ENCODE measurements at regions not wholly inside any gene's neighbourhood (a gene's known extent, or its start where the extent isn't known, plus 50 kb on each side); places are given as distances from the start of the nearest gene placed in this dataset.

- TF ChIP-seq ARNTL (CRISPR knock-in tag; IDR thresholded peaks at IDR 0.05; ENCODE audit: borderline replicate concordance, low read depth), result no peak
- TF ChIP-seq PPARA (CRISPR knock-in tag; IDR thresholded peaks at IDR 0.05; ENCODE audit: borderline replicate concordance), result no peak
- TF ChIP-seq, protein P1, sequence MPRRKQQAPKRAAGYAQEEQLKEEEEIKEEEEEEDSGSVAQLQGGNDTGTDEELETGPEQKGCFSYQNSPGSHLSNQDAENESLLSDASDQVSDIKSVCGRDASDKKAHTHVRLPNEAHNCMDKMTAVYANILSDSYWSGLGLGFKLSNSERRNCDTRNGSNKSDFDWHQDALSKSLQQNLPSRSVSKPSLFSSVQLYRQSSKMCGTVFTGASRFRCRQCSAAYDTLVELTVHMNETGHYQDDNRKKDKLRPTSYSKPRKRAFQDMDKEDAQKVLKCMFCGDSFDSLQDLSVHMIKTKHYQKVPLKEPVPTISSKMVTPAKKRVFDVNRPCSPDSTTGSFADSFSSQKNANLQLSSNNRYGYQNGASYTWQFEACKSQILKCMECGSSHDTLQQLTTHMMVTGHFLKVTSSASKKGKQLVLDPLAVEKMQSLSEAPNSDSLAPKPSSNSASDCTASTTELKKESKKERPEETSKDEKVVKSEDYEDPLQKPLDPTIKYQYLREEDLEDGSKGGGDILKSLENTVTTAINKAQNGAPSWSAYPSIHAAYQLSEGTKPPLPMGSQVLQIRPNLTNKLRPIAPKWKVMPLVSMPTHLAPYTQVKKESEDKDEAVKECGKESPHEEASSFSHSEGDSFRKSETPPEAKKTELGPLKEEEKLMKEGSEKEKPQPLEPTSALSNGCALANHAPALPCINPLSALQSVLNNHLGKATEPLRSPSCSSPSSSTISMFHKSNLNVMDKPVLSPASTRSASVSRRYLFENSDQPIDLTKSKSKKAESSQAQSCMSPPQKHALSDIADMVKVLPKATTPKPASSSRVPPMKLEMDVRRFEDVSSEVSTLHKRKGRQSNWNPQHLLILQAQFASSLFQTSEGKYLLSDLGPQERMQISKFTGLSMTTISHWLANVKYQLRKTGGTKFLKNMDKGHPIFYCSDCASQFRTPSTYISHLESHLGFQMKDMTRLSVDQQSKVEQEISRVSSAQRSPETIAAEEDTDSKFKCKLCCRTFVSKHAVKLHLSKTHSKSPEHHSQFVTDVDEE (CRISPR knock-in tag; IDR thresholded peaks at IDR 0.05), result no peak
- TF ChIP-seq, protein P2, sequence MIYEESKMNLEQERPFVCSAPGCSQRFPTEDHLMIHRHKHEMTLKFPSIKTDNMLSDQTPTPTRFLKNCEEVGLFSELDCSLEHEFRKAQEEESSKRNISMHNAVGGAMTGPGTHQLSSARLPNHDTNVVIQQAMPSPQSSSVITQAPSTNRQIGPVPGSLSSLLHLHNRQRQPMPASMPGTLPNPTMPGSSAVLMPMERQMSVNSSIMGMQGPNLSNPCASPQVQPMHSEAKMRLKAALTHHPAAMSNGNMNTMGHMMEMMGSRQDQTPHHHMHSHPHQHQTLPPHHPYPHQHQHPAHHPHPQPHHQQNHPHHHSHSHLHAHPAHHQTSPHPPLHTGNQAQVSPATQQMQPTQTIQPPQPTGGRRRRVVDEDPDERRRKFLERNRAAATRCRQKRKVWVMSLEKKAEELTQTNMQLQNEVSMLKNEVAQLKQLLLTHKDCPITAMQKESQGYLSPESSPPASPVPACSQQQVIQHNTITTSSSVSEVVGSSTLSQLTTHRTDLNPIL (CRISPR knock-in tag; IDR thresholded peaks at IDR 0.05; ENCODE audit: low read depth), result no peak
Measured at GRCh38 chr2:175312137-175312536, 130.6 kb upstream of the ATP5MC3 start.
